ENCODE measurements at regions not wholly inside any gene's neighbourhood (a gene's known extent, or its start where the extent isn't known, plus 50 kb on each side); places are given as distances from the start of the nearest gene placed in this dataset.

GRCh38 chr15:87219650-87220615, 1036.6 kb downstream of the NTRK3 start:
- no peak for FAIRE-seq
- H3K4me3 ChIP-seq (ENCODE audit: low read depth in 1 of 3, low read length in 3 of 3) = no peak overlapping the region
- 62 to 66% (median 63%) methylated on average over 6 of the region's 6 CpGs for WGBS, 3 donors
- no peaks in the 10 kb centered on the region for H3K27me3 ChIP-seq (ENCODE audit: control insufficient read depth in 3 of 3, insufficient read depth in 3 of 3, low read length in 3 of 3)
- H3K4me1 ChIP-seq (ENCODE audit: control insufficient read depth in 3 of 3, insufficient read depth in 2 of 3, low read depth in 1 of 3, low read length in 2 of 3) = no peaks in the 10 kb centered on the region
- no peak overlapping the region for H3K27ac ChIP-seq (ENCODE audit: low read depth in 1 of 3, low read length in 2 of 3)
- no peaks in the 10 kb centered on the region for H3K36me3 ChIP-seq (ENCODE audit: control insufficient read depth in 3 of 3, insufficient read depth in 2 of 3, low read depth in 1 of 3, low read length in 3 of 3)
- DNase-seq = no peak
- H3K9me3 ChIP-seq (ENCODE audit: control insufficient read depth in 2 of 2, insufficient read depth in 1 of 2, low read depth in 1 of 2, low read length in 1 of 2) = no peaks in the 10 kb centered on the region

GRCh38 chr15:87215100-87215499, 1041.4 kb downstream of the NTRK3 start:
- no peak for DNase-seq
- Histone ChIP-seq H3K27me3 (ENCODE audit: control insufficient read depth in 3 of 3, insufficient read depth in 3 of 3, low read length in 3 of 3) (no peaks in the 10 kb centered on the region), H3K9me3 (ENCODE audit: control insufficient read depth in 2 of 2, insufficient read depth in 1 of 2, low read depth in 1 of 2, low read length in 1 of 2) (no peaks in the 10 kb centered on the region), H3K4me3 (ENCODE audit: low read depth in 1 of 3, low read length in 3 of 3) (no peak overlapping the region), H3K36me3 (ENCODE audit: control insufficient read depth in 3 of 3, insufficient read depth in 2 of 3, low read depth in 1 of 3, low read length in 3 of 3) (no peaks in the 10 kb centered on the region), H3K27ac (ENCODE audit: low read depth in 1 of 3, low read length in 2 of 3) (no peak overlapping the region), H3K4me1 (ENCODE audit: control insufficient read depth in 3 of 3, insufficient read depth in 2 of 3, low read depth in 1 of 3, low read length in 2 of 3) (no peaks in the 10 kb centered on the region)
- no peak for FAIRE-seq
- WGBS, 3 donors = 81 to 86% (median 85%) methylated on average over 1 of the region's 1 CpG

GRCh38 chr15:87213626-87214025, 1042.9 kb downstream of the NTRK3 start:
- no peak for FAIRE-seq
- WGBS, 3 donors = 69 to 91% (median 80%) methylated on average over 6 of the region's 6 CpGs
- H3K4me3 ChIP-seq (ENCODE audit: low read depth in 1 of 3, low read length in 3 of 3) = no peak overlapping the region
- no peak overlapping the region for H3K27ac ChIP-seq (ENCODE audit: low read depth in 1 of 3, low read length in 2 of 3)
- DNase-seq = no peak
- H3K4me1 ChIP-seq (ENCODE audit: control insufficient read depth in 3 of 3, insufficient read depth in 2 of 3, low read depth in 1 of 3, low read length in 2 of 3) = no peaks in the 10 kb centered on the region
- no peaks in the 10 kb centered on the region for H3K27me3 ChIP-seq (ENCODE audit: control insufficient read depth in 3 of 3, insufficient read depth in 3 of 3, low read length in 3 of 3)
- H3K36me3 ChIP-seq (ENCODE audit: control insufficient read depth in 3 of 3, insufficient read depth in 2 of 3, low read depth in 1 of 3, low read length in 3 of 3) = no peaks in the 10 kb centered on the region
- no peaks in the 10 kb centered on the region for H3K9me3 ChIP-seq (ENCODE audit: control insufficient read depth in 2 of 2, insufficient read depth in 1 of 2, low read depth in 1 of 2, low read length in 1 of 2)

GRCh38 chr15:87212041-87212440, 1044.5 kb downstream of the NTRK3 start:
- FAIRE-seq (no peak), DNase-seq (no peak)
- no peaks in the 10 kb centered on the region for H3K4me1 ChIP-seq (ENCODE audit: control insufficient read depth in 3 of 3, insufficient read depth in 2 of 3, low read depth in 1 of 3, low read length in 2 of 3)
- no peak overlapping the region for H3K4me3 ChIP-seq (ENCODE audit: low read depth in 1 of 3, low read length in 3 of 3)
- WGBS, 3 donors = 56 to 76% (median 65%) methylated on average over 4 of the region's 4 CpGs
- no peak overlapping the region for H3K27ac ChIP-seq (ENCODE audit: low read depth in 1 of 3, low read length in 2 of 3)
- no peaks in the 10 kb centered on the region for H3K9me3 ChIP-seq (ENCODE audit: control insufficient read depth in 2 of 2, insufficient read depth in 1 of 2, low read depth in 1 of 2, low read length in 1 of 2)
- H3K36me3 ChIP-seq (ENCODE audit: control insufficient read depth in 3 of 3, insufficient read depth in 2 of 3, low read depth in 1 of 3, low read length in 3 of 3) = no peaks in the 10 kb centered on the region
- no peaks in the 10 kb centered on the region for H3K27me3 ChIP-seq (ENCODE audit: control insufficient read depth in 3 of 3, insufficient read depth in 3 of 3, low read length in 3 of 3)

- WGBS, 3 donors = 64 to 71% (median 71%) methylated on average over 1 of the region's 1 CpG
- H3K9me3 ChIP-seq (ENCODE audit: control insufficient read depth in 2 of 2, insufficient read depth in 1 of 2, low read depth in 1 of 2, low read length in 1 of 2) = no peaks in the 10 kb centered on the region
- H3K4me1 ChIP-seq (ENCODE audit: control insufficient read depth in 3 of 3, insufficient read depth in 2 of 3, low read depth in 1 of 3, low read length in 2 of 3) = no peaks in the 10 kb centered on the region
- DNase-seq (no peak), FAIRE-seq (no peak)
- no peak overlapping the region for H3K27ac ChIP-seq (ENCODE audit: low read depth in 1 of 3, low read length in 2 of 3)
- H3K4me3 ChIP-seq (ENCODE audit: low read depth in 1 of 3, low read length in 3 of 3) = no peak overlapping the region
- no peaks in the 10 kb centered on the region for H3K36me3 ChIP-seq (ENCODE audit: control insufficient read depth in 3 of 3, insufficient read depth in 2 of 3, low read depth in 1 of 3, low read length in 3 of 3)
- no peaks in the 10 kb centered on the region for H3K27me3 ChIP-seq (ENCODE audit: control insufficient read depth in 3 of 3, insufficient read depth in 3 of 3, low read length in 3 of 3)
Measured at GRCh38 chr15:87211547-87211946, 1045.0 kb downstream of the NTRK3 start.

- H3K9me3 ChIP-seq (ENCODE audit: control insufficient read depth in 2 of 2, insufficient read depth in 1 of 2, low read depth in 1 of 2, low read length in 1 of 2) = no peaks in the 10 kb centered on the region
- FAIRE-seq = no peak
- H3K36me3 ChIP-seq (ENCODE audit: control insufficient read depth in 3 of 3, insufficient read depth in 2 of 3, low read depth in 1 of 3, low read length in 3 of 3) = no peaks in the 10 kb centered on the region
- DNase-seq = no peak
- no peaks in the 10 kb centered on the region for H3K4me1 ChIP-seq (ENCODE audit: control insufficient read depth in 3 of 3, insufficient read depth in 2 of 3, low read depth in 1 of 3, low read length in 2 of 3)
- WGBS, 3 donors = 28 to 40% (median 32%) methylated on average over 3 of the region's 3 CpGs
- H3K4me3 ChIP-seq (ENCODE audit: low read depth in 1 of 3, low read length in 3 of 3) = no peak overlapping the region
- H3K27me3 ChIP-seq (ENCODE audit: control insufficient read depth in 3 of 3, insufficient read depth in 3 of 3, low read length in 3 of 3) = no peaks in the 10 kb centered on the region
- H3K27ac ChIP-seq (ENCODE audit: low read depth in 1 of 3, low read length in 2 of 3) = no peak overlapping the region
Measured at GRCh38 chr15:87209891-87210689, 1046.4 kb downstream of the NTRK3 start.

- Histone ChIP-seq H3K4me1 (ENCODE audit: control insufficient read depth in 3 of 3, insufficient read depth in 2 of 3, low read depth in 1 of 3, low read length in 2 of 3) (no peaks in the 10 kb centered on the region), H3K36me3 (ENCODE audit: control insufficient read depth in 3 of 3, insufficient read depth in 2 of 3, low read depth in 1 of 3, low read length in 3 of 3) (no peaks in the 10 kb centered on the region), H3K4me3 (ENCODE audit: low read depth in 1 of 3, low read length in 3 of 3) (no peak overlapping the region), H3K27ac (ENCODE audit: low read depth in 1 of 3, low read length in 2 of 3) (no peak overlapping the region), H3K9me3 (ENCODE audit: control insufficient read depth in 2 of 2, insufficient read depth in 1 of 2, low read depth in 1 of 2, low read length in 1 of 2) (no peaks in the 10 kb centered on the region), H3K27me3 (ENCODE audit: control insufficient read depth in 3 of 3, insufficient read depth in 3 of 3, low read length in 3 of 3) (no peaks in the 10 kb centered on the region)
- DNase-seq (no peak), FAIRE-seq (no peak)
Measured at GRCh38 chr15:87207990-87208580, 1048.5 kb downstream of the NTRK3 start.

- 54 to 75% (median 65%) methylated on average over 2 of the region's 2 CpGs for WGBS, 3 donors
- H3K4me1 ChIP-seq (ENCODE audit: control insufficient read depth in 3 of 3, insufficient read depth in 2 of 3, low read depth in 1 of 3, low read length in 2 of 3) = no peaks in the 10 kb centered on the region
- DNase-seq (no peak), FAIRE-seq (no peak)
- no peak overlapping the region for H3K27ac ChIP-seq (ENCODE audit: low read depth in 1 of 3, low read length in 2 of 3)
- H3K36me3 ChIP-seq (ENCODE audit: control insufficient read depth in 3 of 3, insufficient read depth in 2 of 3, low read depth in 1 of 3, low read length in 3 of 3) = no peaks in the 10 kb centered on the region
- no peaks in the 10 kb centered on the region for H3K27me3 ChIP-seq (ENCODE audit: control insufficient read depth in 3 of 3, insufficient read depth in 3 of 3, low read length in 3 of 3)
- no peak overlapping the region for H3K4me3 ChIP-seq (ENCODE audit: low read depth in 1 of 3, low read length in 3 of 3)
- no peaks in the 10 kb centered on the region for H3K9me3 ChIP-seq (ENCODE audit: control insufficient read depth in 2 of 2, insufficient read depth in 1 of 2, low read depth in 1 of 2, low read length in 1 of 2)
Measured at GRCh38 chr15:87207251-87207650, 1049.3 kb downstream of the NTRK3 start.
